Lower lobe of right lung (tissue), 2 donors: ENCODE measurements at regions not wholly inside any gene's neighbourhood (a gene's known extent, or its start where the extent isn't known, plus 50 kb on each side); places are given as distances from the start of the nearest gene placed in this dataset.
"Not testable (repeated sequence)": the region's sequence is repeated elsewhere in the genome, so short reads cannot be mapped to it uniquely, and the experiment has no call there.

ENCODE experiments used
- ATAC-seq, 2 donors: fragments of 200-7000 bp; cut with Tn5 transposase; one replicate each; pipeline ENCODE4 v1.9.1; 2020 to 2022; ENCODE audit warnings: mild to moderate bottlenecking in 2 of 2, moderate library complexity in 2 of 2
- DNase-seq: peaks from one replicate; pipeline ENCODE4 v3.0.0-alpha.2; 2020
- H3K27ac ChIP-seq: fragments of 200-600 bp; one replicate; pipeline ENCODE4 v1.8.0; 2022
- H3K27me3 ChIP-seq: fragments of 200-600 bp; one replicate; pipeline ENCODE4 v1.8.0; 2022; ENCODE audit warnings: low read depth
- H3K36me3 ChIP-seq: fragments of 200-600 bp; one replicate; pipeline ENCODE4 v1.8.0; 2022; ENCODE audit warnings: mild to moderate bottlenecking
- H3K4me1 ChIP-seq: fragments of 200-600 bp; one replicate; pipeline ENCODE4 v1.8.0; 2022
- H3K4me3 ChIP-seq: fragments of 200-600 bp; one replicate; pipeline ENCODE4 v1.8.0; 2022; ENCODE audit warnings: mild to moderate bottlenecking
- H3K9me3 ChIP-seq: fragments of 200-600 bp; one replicate; pipeline ENCODE4 v1.8.0; 2022
- CTCF ChIP-seq: fragments of 200-600 bp; IDR thresholded peaks from one replicate; pipeline ENCODE4 v1.8.0; 2022; ENCODE audit warnings: antibody characterized with exemption, mild to moderate bottlenecking
- intact Hi-C: fragments of 100-400 bp; cut with DNase I; formaldehyde crosslinking; loops from one replicate; pipeline ENCODE4 v1.11.0; 2022
- donor health status: DM: no; HTN: yes; CAD: no; lungs with severe emphysema.

GRCh38 chr6:86331919-86332318, 605.4 kb upstream of the HTR1E start:
- no peak for DNase-seq
- Histone ChIP-seq H3K4me1 (no peaks in the 10 kb centered on the region), H3K27me3 (no peaks in the 10 kb centered on the region), H3K27ac (no peak overlapping the region), H3K36me3 (no peaks in the 10 kb centered on the region), H3K9me3 (no peaks in the 10 kb centered on the region), H3K4me3 (no peak overlapping the region)
- no peak for ATAC-seq
- intact Hi-C loops = no loop called here
- TF ChIP-seq CTCF = no peak

- ATAC-seq = peak in 1 of 2 donors; percentile 56
- Histone ChIP-seq H3K27ac (no peak overlapping the region), H3K4me3 (no peak overlapping the region), H3K9me3 (no peaks in the 10 kb centered on the region), H3K4me1 (no peaks in the 10 kb centered on the region), H3K36me3 (no peaks in the 10 kb centered on the region), H3K27me3 (no peaks in the 10 kb centered on the region)
- TF ChIP-seq CTCF = no peak
- no peak for DNase-seq
- intact Hi-C loops = no loop called here
Measured at GRCh38 chr6:86331265-86331840, 606.0 kb upstream of the HTR1E start.

GRCh38 chr6:86306210-86306609, 631.1 kb upstream of the HTR1E start:
- no peak for TF ChIP-seq CTCF
- no peaks in the 10 kb centered on the region for H3K27me3 ChIP-seq
- no peak for ATAC-seq

GRCh38 chr6:86285876-86286275, 643.2 kb upstream of the SYNCRIP start:
- no peaks in the 10 kb centered on the region for H3K27me3 ChIP-seq
- intact Hi-C loops = no loop called here
- no peaks in the 10 kb centered on the region for H3K36me3 ChIP-seq
- H3K27ac ChIP-seq = no peak overlapping the region
- no peak for TF ChIP-seq CTCF
- peaks cover 3% of the 10 kb centered on the region for H3K9me3 ChIP-seq
- H3K4me1 ChIP-seq = no peaks in the 10 kb centered on the region
- no peak overlapping the region for H3K4me3 ChIP-seq
- DNase-seq = no peak
- ATAC-seq = no peak

More at GRCh38 chr6:86306210-86306609, 631.1 kb upstream of the HTR1E start:
- Histone ChIP-seq H3K27ac (no peak overlapping the region), H3K9me3 (no peaks in the 10 kb centered on the region), H3K36me3 (no peaks in the 10 kb centered on the region), H3K4me1 (no peaks in the 10 kb centered on the region), H3K4me3 (no peak overlapping the region)
- intact Hi-C loops = no loop called here
- DNase-seq = no peak

- ATAC-seq, DNase-seq, H3K9me3 ChIP-seq, H3K4me1 ChIP-seq, H3K4me3 ChIP-seq, H3K36me3 ChIP-seq, intact Hi-C loops, H3K27ac ChIP-seq, H3K27me3 ChIP-seq: not testable (repeated sequence)
Measured at GRCh38 chr6:86284809-86285480, 642.3 kb upstream of the SYNCRIP start.

- H3K9me3 ChIP-seq, intact Hi-C loops, H3K4me3 ChIP-seq, H3K36me3 ChIP-seq, ATAC-seq, H3K27ac ChIP-seq, H3K4me1 ChIP-seq, H3K27me3 ChIP-seq, DNase-seq: not testable (repeated sequence)
Measured at GRCh38 chr6:86283596-86283995, 640.9 kb upstream of the SYNCRIP start.
